OCI-LY7 (cell line): ENCODE measurements at regions not wholly inside any gene's neighbourhood (a gene's known extent, or its start where the extent isn't known, plus 50 kb on each side); places are given as distances from the start of the nearest gene placed in this dataset.

Experiments used
- BruUV-seq: library from RNA; stranded (reverse); fragments of 400-500 nt; replicated peaks from 2 replicates; lab custom pipeline; 2021; lab: Mats Ljungman, UMichigan
- CTCF ChIA-PET: fragments of 300-600 bp; sonication (Branson Sonifier 250); formaldehyde crosslinking; loops from one replicate; lab custom pipeline; 2022; ENCODE audit warnings: antibody characterized with exemption; ENCODE audit not compliant: unreplicated experiment; lab: Charles Lee
- POLR2A ChIA-PET: fragments of 300-600 bp; sonication (Branson Sonifier 250); formaldehyde crosslinking; loops from one replicate; lab custom pipeline; 2022; ENCODE audit warnings: antibody characterized with exemption; lab: Charles Lee
- DNase-seq: peaks from one replicate; pipeline ENCODE4 v3.0.0-alpha.2; 2015; ENCODE audit warnings: low spot score
- H2AFZ ChIP-seq: fragments of 200-600 bp; sonication (generic), shearing (Covaris generic); 2 replicates; pipeline ENCODE4 v1.6.1; 2014; ENCODE audit warnings: mild to moderate bottlenecking, antibody characterized with exemption, low read length, moderate library complexity
- H3K27ac ChIP-seq: fragments of 200-600 bp; sonication (generic); 2 replicates; pipeline ENCODE4 v1.5.1; 2014; ENCODE audit warnings: mixed run types, low read depth, mild to moderate bottlenecking, moderate library complexity, low read length, inconsistent platforms; ENCODE audit not compliant: poor library complexity, severe bottlenecking
- H3K36me3 ChIP-seq: fragments of 200-600 bp; sonication (generic); 2 replicates; pipeline ENCODE4 v1.6.1; 2014; ENCODE audit warnings: mild to moderate bottlenecking, antibody characterized with exemption, low read length, moderate library complexity, mixed read lengths; ENCODE audit not compliant: insufficient read depth
- H3K4me1 ChIP-seq: fragments of 200-600 bp; sonication (generic); 2 replicates; pipeline ENCODE4 v1.5.1; 2014; ENCODE audit warnings: mild to moderate bottlenecking, low read length; ENCODE audit not compliant: insufficient read depth, poor library complexity, severe bottlenecking
- H3K4me2 ChIP-seq: fragments of 200-600 bp; sonication (generic); 2 replicates; pipeline ENCODE4 v1.6.1; 2014; ENCODE audit warnings: mild to moderate bottlenecking, low read length
- H3K4me3 ChIP-seq: fragments of 200-600 bp; sonication (generic); 2 replicates; pipeline ENCODE4 v1.5.1; 2014; ENCODE audit warnings: mild to moderate bottlenecking, low read depth, low read length; ENCODE audit not compliant: poor library complexity, severe bottlenecking
- H3K79me2 ChIP-seq: fragments of 200-600 bp; sonication (generic); 2 replicates; pipeline ENCODE4 v1.6.1; 2016; ENCODE audit warnings: low read depth, mild to moderate bottlenecking, low read length, moderate library complexity, mixed read lengths; ENCODE audit not compliant: insufficient read depth
- H3K9me2 ChIP-seq: fragments of 200-600 bp; sonication (generic); 2 replicates; pipeline ENCODE4 v1.6.1; 2016; ENCODE audit warnings: mild to moderate bottlenecking, low read length, mixed read lengths; ENCODE audit not compliant: insufficient read depth
- H3K9me3 ChIP-seq: fragments of 200-600 bp; sonication (generic); 2 replicates; pipeline ENCODE4 v1.6.1; 2014; ENCODE audit warnings: mild to moderate bottlenecking, mixed run types, low read length, mixed read lengths
- H4K20me1 ChIP-seq: fragments of 200-600 bp; sonication (generic); 2 replicates; pipeline ENCODE4 v1.6.1; 2014; ENCODE audit warnings: mild to moderate bottlenecking, antibody characterized with exemption, low read length, moderate library complexity, mixed read lengths; ENCODE audit not compliant: insufficient read depth
- EZH2phosphoT487 ChIP-seq: fragments of 200-600 bp; sonication (generic); IDR thresholded peaks from 2 replicates; pipeline ENCODE4 v1.6.1; 2018; ENCODE audit warnings: low read depth, borderline replicate concordance, mild to moderate bottlenecking, mixed run types, antibody characterized with exemption, low read length, moderate library complexity, mixed read lengths
- intact Hi-C: fragments of 100-400 bp; cut with micrococcal nuclease; formaldehyde crosslinking; loops from one replicate; pipeline ENCODE4 v1.10.0; 2022; ENCODE audit not compliant: unreplicated experiment
- TF ChIP-seq, protein P1 (sequence below): fragments of 200-600 bp; sonication (generic); conservative IDR thresholded peaks from 2 replicates; pipeline ENCODE4 v1.5.1; 2014; ENCODE audit warnings: mild to moderate bottlenecking, antibody characterized with exemption, low read length, moderate library complexity, mixed read lengths

DNA sequence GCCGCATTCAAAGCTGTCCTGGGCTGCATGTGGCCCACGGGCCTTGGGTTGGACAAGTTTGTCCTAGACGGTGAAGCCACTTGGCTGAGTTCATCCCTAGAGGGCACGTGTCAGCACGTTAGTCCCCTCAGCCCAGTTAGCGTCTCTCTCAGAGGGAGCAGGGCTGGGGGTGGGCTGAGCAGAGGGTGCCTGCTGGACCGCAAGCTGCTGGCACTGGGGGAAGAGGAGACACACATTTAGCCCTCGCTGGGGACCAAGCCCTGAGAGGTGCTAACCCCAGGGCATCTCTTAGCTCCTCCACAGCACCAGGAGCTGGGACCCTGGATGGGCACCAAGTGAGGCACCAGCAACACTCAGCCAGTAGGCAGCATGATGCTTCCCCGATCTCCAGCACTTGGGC is 107.0 kb downstream of the SHANK2 start:
- POLR2A ChIA-PET: interaction anchor here (0.9 kb wide), 1 partner anchor 82 kb away, joined by 3 read pairs; no protein-coding TSS in a partner anchor
- TF ChIP-seq, protein P1, sequence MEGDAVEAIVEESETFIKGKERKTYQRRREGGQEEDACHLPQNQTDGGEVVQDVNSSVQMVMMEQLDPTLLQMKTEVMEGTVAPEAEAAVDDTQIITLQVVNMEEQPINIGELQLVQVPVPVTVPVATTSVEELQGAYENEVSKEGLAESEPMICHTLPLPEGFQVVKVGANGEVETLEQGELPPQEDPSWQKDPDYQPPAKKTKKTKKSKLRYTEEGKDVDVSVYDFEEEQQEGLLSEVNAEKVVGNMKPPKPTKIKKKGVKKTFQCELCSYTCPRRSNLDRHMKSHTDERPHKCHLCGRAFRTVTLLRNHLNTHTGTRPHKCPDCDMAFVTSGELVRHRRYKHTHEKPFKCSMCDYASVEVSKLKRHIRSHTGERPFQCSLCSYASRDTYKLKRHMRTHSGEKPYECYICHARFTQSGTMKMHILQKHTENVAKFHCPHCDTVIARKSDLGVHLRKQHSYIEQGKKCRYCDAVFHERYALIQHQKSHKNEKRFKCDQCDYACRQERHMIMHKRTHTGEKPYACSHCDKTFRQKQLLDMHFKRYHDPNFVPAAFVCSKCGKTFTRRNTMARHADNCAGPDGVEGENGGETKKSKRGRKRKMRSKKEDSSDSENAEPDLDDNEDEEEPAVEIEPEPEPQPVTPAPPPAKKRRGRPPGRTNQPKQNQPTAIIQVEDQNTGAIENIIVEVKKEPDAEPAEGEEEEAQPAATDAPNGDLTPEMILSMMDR: no peak
- no peak for TF ChIP-seq EZH2phosphoT487
- H3K4me2 ChIP-seq: no peak overlapping the region
- no peak overlapping the region for H2AFZ ChIP-seq
- no peak overlapping the region for H3K4me3 ChIP-seq
- no peak overlapping the region for H3K27ac ChIP-seq
- DNase-seq: no peak
- CTCF ChIA-PET: interaction anchor here (1.0 kb wide), 1 partner anchor 328 kb away, joined by 3 read pairs; no protein-coding TSS in a partner anchor
- intact Hi-C loops: no loop called here
- H3K9me3 ChIP-seq: no peaks in the 10 kb centered on the region
- H3K4me1 ChIP-seq: peaks cover 11% of the 10 kb centered on the region
- H4K20me1 ChIP-seq: no peaks in the 10 kb centered on the region
- H3K36me3 ChIP-seq: no peaks in the 10 kb centered on the region
- BruUV-seq: no TSS peak
- H3K9me2 ChIP-seq: no peaks in the 10 kb centered on the region
- no peaks in the 10 kb centered on the region for H3K79me2 ChIP-seq

DNA sequence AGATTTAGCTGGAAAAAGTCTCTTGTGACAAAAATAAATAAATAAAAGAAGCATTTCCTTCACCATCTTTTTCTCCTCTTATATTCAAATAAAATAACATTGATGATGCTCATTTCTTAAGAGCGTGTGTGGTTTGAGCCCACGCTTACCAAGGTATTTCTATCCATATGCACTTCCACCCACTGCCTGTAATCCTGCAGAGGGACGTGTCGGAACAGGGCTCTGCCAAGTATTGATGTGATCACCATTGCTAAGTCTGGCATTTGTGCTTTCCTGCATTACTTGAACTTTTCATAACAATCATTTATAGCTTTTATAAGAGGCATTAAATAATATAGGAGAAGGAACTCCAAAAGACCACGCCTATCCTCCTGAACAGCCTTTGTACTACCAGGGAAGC is 107.6 kb downstream of the SHANK2 start:
- H3K79me2 ChIP-seq: no peaks in the 10 kb centered on the region
- no peak overlapping the region for H3K27ac ChIP-seq
- no peak for DNase-seq
- no TSS peak for BruUV-seq
- no peaks in the 10 kb centered on the region for H3K9me3 ChIP-seq
- CTCF ChIA-PET: interaction anchor here (1.0 kb wide), 1 partner anchor 328 kb away, joined by 3 read pairs; no protein-coding TSS in a partner anchor
- H3K9me2 ChIP-seq: no peaks in the 10 kb centered on the region
- H2AFZ ChIP-seq: no peak overlapping the region
- H3K4me1 ChIP-seq: peaks cover 11% of the 10 kb centered on the region
- H4K20me1 ChIP-seq: no peaks in the 10 kb centered on the region
- intact Hi-C loops: no loop called here
- no peaks in the 10 kb centered on the region for H3K36me3 ChIP-seq
- TF ChIP-seq, protein P1: no peak
- TF ChIP-seq EZH2phosphoT487: no peak
- POLR2A ChIA-PET: interaction anchor here (0.9 kb wide), 1 partner anchor 81 kb away, joined by 3 read pairs; no protein-coding TSS in a partner anchor
- no peak overlapping the region for H3K4me3 ChIP-seq
- H3K4me2 ChIP-seq: no peak overlapping the region

DNA sequence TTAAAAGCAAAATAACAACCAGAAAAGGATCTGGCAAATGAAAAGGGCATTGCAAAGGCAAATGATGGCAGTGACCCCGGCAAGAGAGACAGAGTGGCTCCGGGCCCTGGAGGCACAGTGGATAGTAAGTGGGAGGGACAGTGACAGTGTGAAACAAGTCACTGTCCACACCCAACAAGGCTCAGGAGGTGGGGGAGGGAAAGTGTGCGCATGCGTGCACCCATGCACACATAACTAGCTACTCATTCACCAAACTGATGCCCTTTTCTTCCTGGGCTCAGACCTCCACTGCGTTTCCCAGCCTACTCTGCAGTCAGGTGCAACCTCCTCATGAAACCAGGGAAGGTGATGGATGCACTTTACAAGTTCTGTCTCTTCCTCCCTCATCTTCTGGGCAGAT is 108.4 kb downstream of the SHANK2 start:
- intact Hi-C loops: no loop called here
- ChIA-PET POLR2A (no interaction called here), CTCF (no interaction called here)
- no peaks in the 10 kb centered on the region for H3K9me2 ChIP-seq
- no peak for DNase-seq
- no peak overlapping the region for H3K4me2 ChIP-seq
- no peak overlapping the region for H3K4me3 ChIP-seq
- no peaks in the 10 kb centered on the region for H3K36me3 ChIP-seq
- no peaks in the 10 kb centered on the region for H4K20me1 ChIP-seq
- no peaks in the 10 kb centered on the region for H3K9me3 ChIP-seq
- H3K27ac ChIP-seq: no peak overlapping the region
- H3K4me1 ChIP-seq: peaks cover 11% of the 10 kb centered on the region
- no peak overlapping the region for H2AFZ ChIP-seq
- H3K79me2 ChIP-seq: no peaks in the 10 kb centered on the region
- BruUV-seq: no TSS peak
- TF ChIP-seq EZH2phosphoT487: no peak
- TF ChIP-seq, protein P1: no peak
